K562 (cell line): ENCODE measurements at regions not wholly inside any gene's neighbourhood (a gene's known extent, or its start where the extent isn't known, plus 50 kb on each side); places are given as distances from the start of the nearest gene placed in this dataset.

Experiments
- ATAC-seq: fragments of 200-7000 bp; cut with Tn5 transposase; 3 replicates; pipeline ENCODE4 v1.9.1; 2020; ENCODE audit warnings: moderate library complexity
- BruUV-seq: library from RNA; stranded (reverse); fragments of 400-500 nt; replicated peaks from 2 replicates; lab custom pipeline; 2021; lab: Mats Ljungman, UMichigan
- CTCF ChIA-PET: fragments of 300-600 bp; formaldehyde crosslinking; extraction: SDS; loops from one replicate; lab custom pipeline; 2021; ENCODE audit warnings: low intra/inter-chr PET ratio; lab: Yijun Ruan, JAX
- POLR2A ChIA-PET: fragments of 300-600, 350-650 bp; sonication (Branson Sonifier 250); formaldehyde crosslinking; extraction: SDS; loops from one replicate; lab custom pipeline; 2021; ENCODE audit warnings: antibody characterized with exemption, inconsistent platforms; lab: Yijun Ruan, JAX
- DNase-seq, 4 experiments: peaks; one replicate each; pipeline versions ENCODE4 v3.0.0 to v3.0.0-alpha.2; 2011 to 2018; ENCODE audit warnings: low spot score in 3 of 4, mixed read lengths in 3 of 4; ENCODE audit errors: extremely low read depth in 1 of 4
- FAIRE-seq: peaks from 2 replicates; lab custom pipeline; 2011; peaks lifted over from hg19 to GRCh38; lab: Jason Lieb, UNC
- H2AFZ ChIP-seq: 2 replicates; pipeline ENCODE4 v1.6.0; 2011; ENCODE audit warnings: low read depth, low read length, control low read depth, inconsistent platforms
- H3K27ac ChIP-seq: fragments of 200-600 bp; 3 replicates; pipeline ENCODE4 v1.8.0; 2011; ENCODE audit warnings: low read depth, mild to moderate bottlenecking, control low read depth, inconsistent platforms, low read length, moderate library complexity, mixed read lengths; ENCODE audit errors: extremely low read depth
- H3K27me3 ChIP-seq, 2 experiments: fragments of 300-600 bp in 1 of 2; 2 replicates in 1 of 2; 3 replicates in 1 of 2; pipeline versions ENCODE4 v1.6.0 to v1.8.0; 2011; ENCODE audit warnings: inconsistent platforms in 2 of 2, low read length in 2 of 2, mild to moderate bottlenecking in 1 of 2, mixed read lengths in 1 of 2, moderate library complexity in 1 of 2; ENCODE audit not compliant: control insufficient read depth in 2 of 2, insufficient read depth in 2 of 2
- H3K36me3 ChIP-seq: fragments of 300-600 bp; 3 replicates; pipeline ENCODE4 v1.8.0; 2011; ENCODE audit warnings: mild to moderate bottlenecking, low read length, inconsistent platforms; ENCODE audit not compliant: control insufficient read depth, insufficient read depth
- H3K4me1 ChIP-seq, 2 experiments: fragments of 200-600 bp in 1 of 2; replicated peaks in 1 of 2; 2 replicates in 1 of 2; 3 replicates in 1 of 2; pipeline versions ENCODE4 v1.5.1 to v1.8.0; 2011; ENCODE audit warnings: inconsistent platforms in 2 of 2, low read length in 2 of 2, mild to moderate bottlenecking in 1 of 2, mixed read lengths in 1 of 2, moderate library complexity in 1 of 2; ENCODE audit not compliant: control insufficient read depth in 2 of 2, insufficient read depth in 2 of 2
- H3K4me2 ChIP-seq: 2 replicates; pipeline ENCODE4 v1.6.1; 2011; ENCODE audit warnings: low read length, control low read depth, inconsistent platforms, mixed read lengths; ENCODE audit not compliant: insufficient read depth
- H3K4me3 ChIP-seq: fragments of 200-600 bp; sonication (generic), shearing (Covaris generic); 2 replicates; pipeline ENCODE4 v1.5.1; 2016; ENCODE audit warnings: control low read depth, inconsistent platforms
- H3K79me2 ChIP-seq: fragments of 200-600 bp; 3 replicates; pipeline ENCODE4 v1.8.0; 2011; ENCODE audit warnings: low read length, inconsistent platforms; ENCODE audit not compliant: control insufficient read depth, insufficient read depth
- H3K9ac ChIP-seq, 2 experiments: 2 replicates each; pipeline versions ENCODE4 v1.6.0 to v1.6.1; 2011; ENCODE audit warnings: low read depth in 2 of 2, low read length in 2 of 2, control low read depth in 1 of 2, inconsistent platforms in 1 of 2, mild to moderate bottlenecking in 1 of 2, mixed read lengths in 1 of 2; ENCODE audit not compliant: insufficient read depth in 1 of 2
- H3K9me1 ChIP-seq: one replicate; pipeline ENCODE4 v1.6.0; 2011; ENCODE audit warnings: inconsistent platforms, mild to moderate bottlenecking, low read length, moderate library complexity; ENCODE audit not compliant: control insufficient read depth, insufficient read depth
- H3K9me3 ChIP-seq: replicated peaks from 2 replicates; pipeline ENCODE4 v1.5.1; 2011; ENCODE audit warnings: low read depth, low read length, inconsistent platforms; ENCODE audit not compliant: control insufficient read depth, insufficient read depth
- H4K20me1 ChIP-seq: replicated peaks from 2 replicates; pipeline ENCODE4 v1.6.1; 2011; ENCODE audit warnings: low read length, inconsistent platforms, mixed read lengths; ENCODE audit not compliant: control insufficient read depth, insufficient read depth
- ADNP ChIP-seq: fragments of 200-800 bp; sonication (Bioruptor generic); IDR thresholded peaks from 2 replicates; pipeline ENCODE4 v1.6.1; 2016; ENCODE audit warnings: missing genetic modification characterization, missing compliant biosample characterization
- ARID2 ChIP-seq: fragments of 450-650 bp; IDR thresholded peaks from 2 replicates; pipeline ENCODE4 v1.6.1; 2017; ENCODE audit warnings: antibody characterized with exemption, mild to moderate bottlenecking
- HMG20B ChIP-seq: fragments of 250-450 bp; sonication (Bioruptor Pico); IDR thresholded peaks from 2 replicates; pipeline ENCODE4 v1.5.0; 2021; ENCODE audit warnings: mild to moderate bottlenecking
- KDM2B ChIP-seq: fragments of 250-450 bp; sonication (Bioruptor Pico); IDR thresholded peaks from 2 replicates; pipeline ENCODE4 v1.8.0; 2021; ENCODE audit warnings: mild to moderate bottlenecking, moderate library complexity
- MTA1 ChIP-seq: fragments of 450-650 bp; IDR thresholded peaks from 2 replicates; pipeline ENCODE4 v1.6.1; 2017; ENCODE audit warnings: borderline replicate concordance
- MTA3 ChIP-seq: fragments of 450-650 bp; formaldehyde crosslinking; IDR thresholded peaks from 2 replicates; pipeline ENCODE4 v1.6.1; 2017; ENCODE audit warnings: mild to moderate bottlenecking, borderline replicate concordance
- MXI1 ChIP-seq: IDR thresholded peaks from 2 replicates; pipeline ENCODE4 v1.6.1; 2011; ENCODE audit warnings: low read depth, mild to moderate bottlenecking, improper control_type of control experiment, low read length
- PTBP1 ChIP-seq: fragments of 200-400 bp; formaldehyde crosslinking; IDR thresholded peaks from 2 replicates; pipeline ENCODE4 v1.6.1; 2017; ENCODE audit warnings: low read depth, low read length
- PURB ChIP-seq: sonication (generic); formaldehyde crosslinking; IDR thresholded peaks from 2 replicates; pipeline ENCODE4 v1.9.0; 2021; ENCODE audit warnings: low read depth, mild to moderate bottlenecking, missing genetic modification reagents
- RBFOX2 ChIP-seq: fragments of 200-400 bp; formaldehyde crosslinking; IDR thresholded peaks from 2 replicates; pipeline ENCODE4 v1.6.1; 2017; ENCODE audit warnings: low read depth, mild to moderate bottlenecking, low read length, moderate library complexity
- SMARCE1 ChIP-seq: fragments of 450-650 bp; IDR thresholded peaks from 2 replicates; pipeline ENCODE4 v1.7.1; 2016; ENCODE audit warnings: mild to moderate bottlenecking
- TAF9B ChIP-seq: fragments of 450-650 bp; IDR thresholded peaks from 2 replicates; pipeline ENCODE4 v1.6.1; 2018; ENCODE audit warnings: mild to moderate bottlenecking; ENCODE audit not compliant: partially characterized antibody
- ZNF586 ChIP-seq: fragments of 450-650 bp; formaldehyde crosslinking; conservative IDR thresholded peaks from 2 replicates; pipeline ENCODE4 v1.4.0; 2020; ENCODE audit warnings: mild to moderate bottlenecking, moderate library complexity
- WGBS: fragments of 100-300 bp; shearing (Covaris generic); methylation state at CpG from one replicate; pipeline ENCODE4 v1.1.6; 2016; ENCODE audit warnings: low coverage, mixed read lengths; ENCODE audit not compliant: insufficient coverage; ENCODE audit errors: missing lambda C conversion rate; 5-methylcytosine and 5-hydroxymethylcytosine counted together
- in situ Hi-C: fragments of 300-500 bp; cut with MboI; formaldehyde crosslinking; loops from 4 replicates; pipeline ENCODE4 v1.15.0; 2018; ENCODE audit warnings: inconsistent platforms, mixed read lengths
- intact Hi-C: fragments of 100-400 bp; cut with micrococcal nuclease; formaldehyde crosslinking; loops from 2 replicates; pipeline ENCODE4 v1.14.2; 2022
- TF ChIP-seq, protein P1 (sequence below): fragments of 250-450 bp; sonication (Bioruptor Pico); IDR thresholded peaks from 2 replicates; pipeline ENCODE4 v1.4.0; 2020; ENCODE audit warnings: mild to moderate bottlenecking, moderate library complexity
- TF ChIP-seq, protein P2 (sequence below): fragments of 450-650 bp; formaldehyde crosslinking; IDR thresholded peaks from 2 replicates; pipeline ENCODE4 v1.4.0; 2020; ENCODE audit warnings: mild to moderate bottlenecking, mixed read lengths

DNA sequence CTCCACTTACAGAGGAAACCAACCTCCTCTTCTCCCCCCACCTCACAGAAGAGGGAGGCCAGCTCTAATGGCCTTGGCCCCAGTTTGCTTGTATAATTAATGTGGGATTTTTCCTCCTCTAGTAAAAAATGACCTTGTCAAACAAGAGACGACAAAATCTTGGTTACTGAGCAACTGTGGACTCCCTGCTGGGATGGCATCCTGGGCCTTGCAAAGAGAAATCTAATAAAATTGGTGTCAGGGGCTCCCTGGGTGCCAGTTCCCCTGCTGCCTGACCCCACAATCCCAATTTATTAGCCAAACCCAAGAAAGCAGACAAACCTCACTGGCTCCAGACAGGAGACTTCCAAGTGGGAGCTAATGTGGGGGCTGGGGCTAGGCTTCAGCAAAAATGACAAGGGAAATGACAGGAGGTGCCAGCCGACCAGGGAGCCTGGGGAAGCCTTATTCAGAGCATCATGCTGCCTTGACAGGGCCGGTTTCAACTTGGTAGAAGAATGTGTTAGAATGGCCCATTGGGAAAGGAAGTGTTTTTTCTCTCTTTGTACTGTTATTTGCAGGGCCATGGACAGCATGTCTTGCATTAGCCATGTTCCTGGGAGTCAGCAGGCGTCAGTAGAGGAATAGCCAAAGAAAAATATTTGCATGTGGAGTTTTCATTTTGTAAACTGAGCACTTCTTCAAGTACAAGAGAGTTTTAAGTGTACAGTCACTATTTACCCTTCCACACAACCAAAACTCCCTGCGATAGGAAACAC, 816.9 kb downstream of the DHX35 start:
- no TSS peak for BruUV-seq
- H4K20me1 ChIP-seq: no peaks in the 10 kb centered on the region
- H3K36me3 ChIP-seq: no peaks in the 10 kb centered on the region
- H3K4me1 ChIP-seq: no peaks in the 10 kb centered on the region
- no peaks in the 10 kb centered on the region; the same call in 1 of the 2 replicates for H3K9me3 ChIP-seq
- no peak overlapping the region for H3K4me2 ChIP-seq
- no peak overlapping the region for H3K9ac ChIP-seq
- no peaks in the 10 kb centered on the region for H3K27me3 ChIP-seq
- in situ Hi-C loops: no loop called here
- no peak overlapping the region for H3K27ac ChIP-seq
- H3K4me3 ChIP-seq: no peak overlapping the region
- DNase-seq (no peak), ATAC-seq (no peak), FAIRE-seq (no peak)
- H2AFZ ChIP-seq: no peak overlapping the region
- TF ChIP-seq MTA3 (no peak), TAF9B (no peak), ARID2 (no peak)
- ChIA-PET POLR2A (no interaction called here), CTCF (no interaction called here)
- intact Hi-C loops: no loop called here
- H3K9me1 ChIP-seq: no peaks in the 10 kb centered on the region
- 0% methylated on average over 5 of the region's 5 CpGs for WGBS
- no peaks in the 10 kb centered on the region for H3K79me2 ChIP-seq

DNA sequence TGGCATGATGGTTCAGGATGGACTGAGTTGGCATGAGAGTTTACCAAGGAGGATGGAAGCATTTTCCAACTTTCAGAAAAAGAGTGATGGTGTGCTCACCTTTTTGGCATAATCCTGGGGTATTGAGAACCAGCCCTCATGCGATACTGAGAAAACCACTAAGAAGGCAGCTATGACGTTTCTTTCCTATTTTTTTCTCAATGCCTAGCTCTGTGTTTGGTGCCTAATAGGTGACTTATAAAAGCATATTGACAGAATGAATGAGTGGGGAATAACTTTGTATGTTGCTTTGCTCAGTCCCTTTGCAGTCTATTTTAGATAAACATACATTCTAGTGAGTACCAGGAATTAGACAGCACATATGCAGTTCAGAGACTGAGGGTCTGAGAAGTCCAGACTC, 816.3 kb downstream of the DHX35 start:
- Histone ChIP-seq H3K27ac (no peak overlapping the region), H2AFZ (no peak overlapping the region), H3K36me3 (no peaks in the 10 kb centered on the region), H3K4me3 (no peak overlapping the region), H3K9ac (no peak overlapping the region), H3K9me3 (no peaks in the 10 kb centered on the region; the same call in 1 of the 2 replicates), H4K20me1 (no peaks in the 10 kb centered on the region), H3K9me1 (no peaks in the 10 kb centered on the region), H3K27me3 (no peaks in the 10 kb centered on the region), H3K4me1 (no peaks in the 10 kb centered on the region), H3K79me2 (no peaks in the 10 kb centered on the region), H3K4me2 (no peak overlapping the region)
- DNase-seq (no peak), FAIRE-seq (no peak), ATAC-seq (no peak)
- ChIA-PET CTCF (no interaction called here), POLR2A (no interaction called here)
- intact Hi-C loops (no loop called here), in situ Hi-C loops (no loop called here)
- 0% methylated on average over 2 of the region's 2 CpGs for WGBS
- no TSS peak for BruUV-seq
- TF ChIP-seq PTBP1 (no peak), ADNP (tag) (no peak), MTA1 (no peak), MXI1 (no peak), HMG20B (CRISPR knock-in tag) (no peak), SMARCE1 (no peak), RBFOX2 (no peak), PURB (no peak), ZNF586 (no peak), KDM2B (CRISPR knock-in tag) (no peak)
- TF ChIP-seq, protein P1, sequence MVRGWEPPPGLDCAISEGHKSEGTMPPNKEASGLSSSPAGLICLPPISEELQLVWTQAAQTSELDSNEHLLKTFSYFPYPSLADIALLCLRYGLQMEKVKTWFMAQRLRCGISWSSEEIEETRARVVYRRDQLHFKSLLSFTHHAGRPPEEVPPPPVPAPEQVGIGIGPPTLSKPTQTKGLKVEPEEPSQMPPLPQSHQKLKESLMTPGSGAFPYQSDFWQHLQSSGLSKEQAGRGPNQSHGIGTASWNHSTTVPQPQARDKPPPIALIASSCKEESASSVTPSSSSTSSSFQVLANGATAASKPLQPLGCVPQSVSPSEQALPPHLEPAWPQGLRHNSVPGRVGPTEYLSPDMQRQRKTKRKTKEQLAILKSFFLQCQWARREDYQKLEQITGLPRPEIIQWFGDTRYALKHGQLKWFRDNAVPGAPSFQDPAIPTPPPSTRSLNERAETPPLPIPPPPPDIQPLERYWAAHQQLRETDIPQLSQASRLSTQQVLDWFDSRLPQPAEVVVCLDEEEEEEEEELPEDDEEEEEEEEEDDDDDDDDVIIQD (CRISPR knock-in tag): no peak
- TF ChIP-seq, protein P2, sequence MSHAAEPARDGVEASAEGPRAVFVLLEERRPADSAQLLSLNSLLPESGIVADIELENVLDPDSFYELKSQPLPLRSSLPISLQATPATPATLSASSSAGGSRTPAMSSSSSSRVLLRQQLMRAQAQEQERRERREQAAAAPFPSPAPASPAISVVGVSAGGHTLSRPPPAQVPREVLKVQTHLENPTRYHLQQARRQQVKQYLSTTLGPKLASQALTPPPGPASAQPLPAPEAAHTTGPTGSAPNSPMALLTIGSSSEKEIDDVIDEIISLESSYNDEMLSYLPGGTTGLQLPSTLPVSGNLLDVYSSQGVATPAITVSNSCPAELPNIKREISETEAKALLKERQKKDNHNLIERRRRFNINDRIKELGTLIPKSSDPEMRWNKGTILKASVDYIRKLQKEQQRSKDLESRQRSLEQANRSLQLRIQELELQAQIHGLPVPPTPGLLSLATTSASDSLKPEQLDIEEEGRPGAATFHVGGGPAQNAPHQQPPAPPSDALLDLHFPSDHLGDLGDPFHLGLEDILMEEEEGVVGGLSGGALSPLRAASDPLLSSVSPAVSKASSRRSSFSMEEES: no peak
